HPDE6-E6E7 (cell line): ENCODE measurements at regions not wholly inside any gene's neighbourhood (a gene's known extent, or its start where the extent isn't known, plus 50 kb on each side); places are given as distances from the start of the nearest gene placed in this dataset.

ENCODE experiments used
- DNase-seq: peaks from one replicate; pipeline ENCODE4 v3.0.0; 2011; ENCODE audit warnings: missing footprints; ENCODE audit errors: extremely low spot score

DNA sequence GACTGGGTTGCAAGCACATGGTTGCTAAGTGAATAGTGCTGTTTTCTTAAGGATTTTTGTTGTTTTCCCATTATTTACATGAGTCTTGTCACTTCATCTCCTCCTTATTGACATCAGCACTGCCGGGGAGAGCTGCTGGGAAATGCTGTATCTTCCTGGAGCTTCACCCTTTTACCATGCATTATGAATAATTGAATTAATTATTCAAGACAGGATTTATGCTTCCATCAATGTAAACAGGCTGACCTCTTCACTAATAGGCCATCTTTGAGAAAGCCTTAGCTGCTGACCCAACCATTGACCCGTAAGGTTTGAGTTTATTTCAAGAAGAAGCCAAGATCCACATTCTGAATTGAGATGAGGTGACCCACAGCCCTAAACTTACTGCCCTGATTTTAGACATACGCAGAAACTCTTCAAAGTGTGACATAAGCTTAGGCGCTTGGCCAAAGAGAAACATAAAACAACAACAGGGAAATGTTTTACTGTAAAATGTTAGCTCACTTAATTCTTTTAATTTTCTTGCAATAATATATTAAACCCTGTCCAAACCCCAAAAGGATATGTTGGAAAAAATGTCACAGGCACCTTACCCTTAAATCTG is 365.5 kb upstream of the SYT4 start:
- no peak for DNase-seq

- no peak for DNase-seq
Measured at GRCh38 chr18:43648002-43648401, 370.7 kb upstream of the SYT4 start.

DNA sequence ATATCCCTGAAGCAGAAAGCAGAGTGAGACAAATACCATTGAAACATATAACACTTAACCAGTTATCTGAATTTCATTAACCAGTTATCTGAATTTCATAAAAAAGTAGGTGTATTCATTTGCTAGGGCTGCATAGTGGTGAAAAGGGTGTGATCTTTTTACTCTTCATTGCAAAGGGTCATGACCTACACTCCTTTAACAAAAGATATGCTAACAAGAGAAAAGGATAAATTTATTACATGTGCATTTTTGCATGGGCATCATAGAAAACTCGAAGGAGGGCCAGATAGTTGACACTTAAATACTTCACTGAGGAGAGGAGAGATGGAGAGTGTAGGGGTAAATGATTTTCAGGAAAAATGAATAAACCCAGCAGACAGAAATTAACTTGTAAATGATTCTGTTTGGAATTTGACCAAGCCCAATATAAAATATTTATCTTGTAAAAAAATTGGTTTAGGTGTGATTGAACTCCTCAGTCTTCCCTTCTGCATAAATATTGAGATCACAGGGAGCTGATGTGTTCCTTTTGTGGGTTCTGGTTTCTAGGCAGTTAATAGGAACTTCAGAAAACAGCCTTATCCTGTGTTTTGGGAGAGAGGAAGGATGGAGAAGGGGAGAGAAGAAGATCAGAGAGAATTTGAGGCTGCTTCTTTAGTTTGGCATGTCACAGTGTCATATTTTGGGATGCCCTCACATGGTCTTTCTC is 372.5 kb upstream of the SYT4 start:
- DNase-seq: no peak

DNA sequence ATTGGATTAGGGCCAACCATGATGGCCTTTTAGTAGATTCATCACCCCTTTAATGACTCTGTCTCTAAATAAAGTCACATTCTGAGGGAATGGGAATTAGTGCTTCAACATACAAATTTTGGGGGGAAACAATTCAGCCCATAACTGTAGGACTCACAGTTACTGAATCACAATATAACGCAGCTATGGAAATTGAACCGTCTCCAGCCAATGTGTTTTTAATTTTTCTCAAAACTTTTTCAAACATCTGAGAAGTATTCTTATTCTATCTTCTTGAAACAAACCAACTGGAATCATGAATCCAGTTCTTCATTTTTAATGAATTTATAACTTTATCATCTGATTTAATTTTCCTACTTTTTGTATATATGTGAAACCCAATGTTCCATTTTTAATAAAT is 373.1 kb upstream of the SYT4 start:
- no peak for DNase-seq

- DNase-seq: no peak
Measured at GRCh38 chr18:43651057-43651456, 373.8 kb upstream of the SYT4 start.

GRCh38 chr18:43656547-43656946 is 379.3 kb upstream of the SYT4 start:
- DNase-seq: no peak

DNA sequence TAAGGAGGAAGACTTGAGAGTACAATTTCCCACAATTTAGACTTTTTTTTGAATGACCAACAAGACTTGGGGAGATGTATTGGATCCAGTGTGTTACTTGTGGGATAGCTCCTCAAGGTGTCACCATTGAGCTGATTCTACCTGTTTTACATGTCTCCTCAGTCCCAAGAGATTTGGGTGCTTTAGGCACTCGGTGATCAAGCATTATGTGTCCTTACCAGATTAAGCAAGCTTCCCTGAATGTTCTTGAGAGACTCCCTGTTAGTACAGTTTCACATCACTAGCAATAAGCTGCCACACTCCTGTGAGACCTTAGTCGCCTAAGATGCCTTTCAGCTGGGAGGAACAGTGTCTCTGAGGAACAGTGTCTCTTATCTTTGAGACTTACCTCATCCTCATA is 384.3 kb upstream of the SYT4 start:
- peak; percentile 21 for DNase-seq

DNA sequence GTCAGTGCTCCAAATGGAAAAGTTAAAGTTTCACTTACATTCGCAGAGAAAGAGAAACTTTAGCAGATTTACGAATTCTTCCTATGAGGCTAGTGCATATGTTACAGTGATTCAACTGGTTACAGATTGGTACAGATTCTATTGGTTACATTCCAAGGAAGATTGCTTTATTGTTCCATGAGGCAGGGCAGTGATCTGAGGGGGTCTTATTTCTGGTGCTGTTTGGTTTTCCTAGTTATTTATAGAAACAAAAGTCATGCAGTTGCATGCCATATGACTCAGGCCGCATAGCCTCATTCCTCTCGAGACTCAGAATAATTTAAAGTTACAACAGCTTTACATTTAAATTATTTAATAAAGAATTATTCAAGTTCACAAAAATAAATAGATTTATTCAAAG is 385.4 kb upstream of the SYT4 start:
- DNase-seq: no peak

DNA sequence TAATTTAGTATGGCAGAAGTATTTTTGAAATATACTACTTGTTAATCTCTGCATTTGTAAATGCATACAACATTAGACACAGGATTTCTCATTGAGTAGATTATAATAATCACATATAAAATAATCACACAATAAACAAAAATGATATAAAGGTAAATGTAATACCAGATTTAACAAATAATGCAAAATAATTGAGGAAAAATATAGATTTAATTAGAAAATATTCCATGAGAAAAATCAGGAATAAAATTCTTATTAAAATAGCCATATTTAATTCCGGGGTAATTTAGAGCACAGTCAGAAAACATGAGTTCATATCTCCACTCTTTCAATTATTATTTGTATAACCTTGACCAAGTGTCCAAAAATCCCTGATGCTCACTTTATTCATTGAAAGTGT is 385.9 kb upstream of the SYT4 start:
- no peak for DNase-seq

GRCh38 chr18:43664487-43665008 is 387.3 kb upstream of the SYT4 start:
- DNase-seq: no peak

DNA sequence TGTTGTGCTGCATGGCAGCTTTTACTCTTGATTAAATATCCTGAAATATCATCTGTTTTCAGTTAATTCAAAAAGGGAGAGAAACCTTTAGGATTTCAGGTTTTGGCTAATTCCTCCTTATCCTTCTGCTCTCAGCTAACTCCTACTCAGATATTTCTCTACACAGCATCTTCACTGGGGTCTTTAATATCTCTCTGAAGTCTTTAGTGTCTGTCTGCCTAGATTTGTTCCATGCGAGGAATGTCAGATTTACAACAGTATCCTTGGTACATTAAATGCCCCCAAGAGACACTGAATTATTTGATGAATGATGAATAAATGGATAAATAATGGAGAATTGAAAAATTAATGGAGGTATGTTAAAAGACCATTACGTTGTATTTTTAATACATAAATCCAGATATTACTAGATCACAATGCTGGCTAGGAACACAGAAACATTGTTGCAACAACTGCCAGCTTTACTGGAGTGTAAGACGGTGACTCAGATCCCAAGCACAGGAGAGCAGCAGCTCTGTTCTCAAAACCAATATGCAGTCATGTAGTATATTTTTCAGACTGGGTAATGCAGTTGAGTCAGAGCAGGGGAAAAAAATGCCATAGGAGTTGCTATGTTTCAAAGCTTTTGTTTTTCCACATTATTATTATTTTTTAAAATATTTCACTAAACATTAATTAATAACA is 388.0 kb upstream of the SYT4 start:
- DNase-seq: peak; percentile 25

- DNase-seq: no peak
Measured at GRCh38 chr18:43668866-43669265, 391.6 kb upstream of the SYT4 start.

DNA sequence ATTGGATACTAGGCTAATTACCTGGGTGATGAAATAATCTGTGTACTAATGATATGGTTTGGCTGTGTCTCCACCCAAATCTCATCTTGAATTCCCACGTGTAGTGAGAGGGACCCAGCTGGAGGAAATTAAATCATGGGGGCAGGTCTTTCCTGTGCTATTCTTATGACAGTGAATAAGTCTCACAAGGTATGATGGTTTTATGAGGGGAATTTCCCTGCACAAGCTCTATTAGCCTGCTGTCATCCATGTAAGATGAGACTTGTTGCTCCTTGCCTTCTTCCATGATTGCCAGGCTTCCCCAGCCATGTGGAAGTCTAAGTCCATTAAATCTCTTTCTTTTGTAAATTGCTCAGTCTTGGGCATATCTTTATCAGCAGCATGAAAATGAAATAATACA is 394.1 kb upstream of the SYT4 start:
- no peak for DNase-seq

DNA sequence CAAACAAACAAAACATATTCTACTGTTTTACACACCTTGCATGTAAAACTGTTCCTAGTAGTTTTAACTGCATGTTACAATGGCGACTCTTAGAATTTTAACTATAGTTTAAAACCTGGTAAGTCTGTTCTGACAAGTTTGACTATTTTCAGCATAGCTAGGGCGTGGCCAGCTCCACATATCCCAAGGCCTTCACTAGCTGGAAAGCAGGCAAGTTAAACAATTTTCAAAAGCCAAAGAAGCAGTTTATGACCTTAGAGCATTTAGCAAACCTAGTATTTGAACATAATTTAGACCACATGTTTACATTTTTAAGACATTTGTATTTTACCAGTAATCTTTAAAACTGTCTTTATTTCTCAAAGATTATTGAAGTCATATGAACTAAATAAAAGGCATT is 402.8 kb upstream of the SYT4 start:
- no peak for DNase-seq

GRCh38 chr18:43681661-43682060 is 404.4 kb upstream of the SYT4 start:
- no peak for DNase-seq

DNA sequence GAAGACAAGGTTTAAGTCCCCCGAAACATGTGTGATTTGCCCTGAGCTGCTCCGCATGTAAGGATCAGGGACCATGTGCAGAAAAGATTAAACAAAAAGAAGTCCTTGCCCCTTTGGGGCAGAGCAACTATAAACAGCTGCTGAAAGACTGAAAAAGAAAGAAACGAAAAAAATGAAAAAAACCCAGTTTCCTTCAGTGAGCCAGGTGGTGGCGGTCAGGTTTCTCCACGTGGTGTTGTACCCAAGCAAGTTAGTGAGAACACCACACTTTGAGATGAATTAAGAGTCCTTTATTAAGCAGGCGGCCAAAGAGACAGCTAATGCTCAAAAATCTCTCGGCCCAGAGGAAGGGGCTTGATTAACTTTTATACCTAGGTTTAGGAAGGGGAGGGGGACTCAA is 404.9 kb upstream of the SYT4 start:
- no peak for DNase-seq

- no peak for DNase-seq
Measured at GRCh38 chr18:43686709-43687108, 409.4 kb upstream of the SYT4 start.

DNA sequence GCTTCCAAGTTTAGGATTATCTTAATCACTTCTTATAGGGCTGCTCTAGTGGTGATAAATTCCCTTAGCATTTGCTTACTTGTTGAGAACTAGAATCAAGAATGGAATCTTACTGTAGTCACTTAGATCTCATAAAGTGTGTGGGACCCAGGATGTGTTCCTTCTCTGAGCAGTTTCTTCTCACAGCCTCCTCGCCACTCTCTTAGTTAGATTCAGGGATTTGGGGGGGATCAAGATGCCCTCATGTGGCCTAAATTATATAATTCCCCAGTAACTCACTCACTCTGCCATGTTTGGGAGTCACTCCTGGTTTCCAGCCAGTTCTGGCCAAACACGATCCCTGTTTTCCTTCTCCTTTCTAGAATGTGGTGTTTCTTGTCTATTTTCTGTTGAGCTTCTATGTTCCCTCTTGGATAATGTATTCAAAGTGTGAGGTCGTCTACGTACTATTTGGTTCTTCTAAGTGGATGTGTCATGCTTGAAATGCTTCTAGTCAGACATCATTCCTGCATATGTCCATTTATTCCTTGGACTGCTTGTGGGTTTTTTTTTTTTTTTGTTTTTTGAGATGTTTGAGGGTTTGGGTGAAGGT is 414.9 kb upstream of the SYT4 start:
- no peak for DNase-seq

DNA sequence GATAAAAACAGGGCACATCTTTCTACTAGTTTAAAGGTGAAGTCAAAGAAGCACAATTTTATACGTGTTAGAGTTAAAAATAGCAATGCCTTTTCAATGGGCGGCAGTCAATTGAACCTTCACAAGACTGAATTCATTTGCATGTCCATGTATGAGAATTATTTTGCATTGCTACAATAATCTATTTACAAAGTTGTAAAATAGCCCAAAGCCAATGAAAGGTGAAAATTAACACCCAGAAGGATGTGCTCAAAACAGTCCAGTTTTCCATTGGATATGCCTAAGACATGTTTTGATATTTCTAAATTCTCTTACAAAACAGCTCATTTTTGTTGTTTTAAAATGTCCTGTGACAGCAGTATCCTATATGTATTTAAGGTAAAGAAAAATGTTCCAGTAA is 425.1 kb upstream of the SYT4 start:
- no peak for DNase-seq

- DNase-seq: no peak
Measured at GRCh38 chr18:43703050-43703449, 425.8 kb upstream of the SYT4 start.

DNA sequence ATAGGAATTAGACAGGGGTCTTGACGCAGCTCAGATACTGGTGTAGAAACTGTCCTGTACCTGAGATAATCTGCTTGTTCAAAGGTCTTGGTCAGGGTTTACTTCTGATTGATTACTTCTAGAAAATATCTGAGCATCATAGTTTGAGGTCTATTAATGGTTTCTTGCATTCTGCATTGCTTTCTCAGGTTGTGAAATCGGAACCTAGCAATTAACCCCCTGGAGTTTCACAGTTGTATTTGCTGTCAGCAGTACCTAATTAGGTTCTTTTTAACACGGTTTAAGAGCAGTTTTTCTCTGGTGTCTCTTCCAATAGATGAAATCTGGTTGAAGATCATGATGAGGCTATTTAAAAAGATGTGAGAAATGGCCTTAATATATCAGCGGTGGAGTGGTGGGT is 428.6 kb upstream of the SYT4 start:
- DNase-seq: no peak

DNA sequence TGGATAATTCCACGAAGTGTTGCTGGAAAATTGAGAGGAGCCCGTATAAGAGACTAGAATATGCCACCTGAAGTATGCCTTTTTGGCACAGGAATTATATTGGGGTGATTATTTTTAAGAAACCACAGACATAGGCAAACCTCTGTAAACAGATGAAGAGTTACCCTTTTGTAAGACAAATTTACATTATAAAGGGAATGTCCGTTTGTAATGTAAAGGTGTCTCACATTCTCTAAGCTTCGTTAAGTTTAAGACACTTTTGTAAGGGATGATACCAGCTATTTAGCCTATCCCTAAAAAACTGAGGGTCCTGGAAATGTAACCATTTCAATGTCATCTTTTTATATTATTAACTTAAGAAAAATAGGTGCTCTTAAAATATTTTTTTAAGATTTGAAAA is 432.8 kb upstream of the SYT4 start:
- DNase-seq: no peak
